DND-41 (cell line): ENCODE measurements at regions not wholly inside any gene's neighbourhood (a gene's known extent, or its start where the extent isn't known, plus 50 kb on each side); places are given as distances from the start of the nearest gene placed in this dataset.

Experiments used
- ATAC-seq: fragments of 200-7000 bp; cut with Tn5 transposase; 3 replicates; pipeline ENCODE4 v1.9.1; 2021; ENCODE audit warnings: low read depth; ENCODE audit not compliant: insufficient read depth
- DNase-seq: peaks from one replicate; pipeline ENCODE4 v3.0.0-alpha.2; 2020
- H2AFZ ChIP-seq: 2 replicates; pipeline ENCODE4 v1.6.0; 2012; ENCODE audit warnings: low read depth, low read length
- H3K27ac ChIP-seq: 2 replicates; pipeline ENCODE4 v1.5.1; 2012; ENCODE audit warnings: low read length, inconsistent platforms
- H3K27me3 ChIP-seq: fragments of 200-600 bp; sonication (generic); 2 replicates; pipeline ENCODE4 v1.6.0; 2012; ENCODE audit warnings: low read length, mild to moderate bottlenecking, inconsistent platforms; ENCODE audit not compliant: insufficient read depth, poor library complexity
- H3K36me3 ChIP-seq: 2 replicates; pipeline ENCODE4 v1.5.1; 2012; ENCODE audit warnings: low read length, inconsistent platforms; ENCODE audit not compliant: insufficient read depth
- H3K4me1 ChIP-seq: 2 replicates; pipeline ENCODE4 v1.5.1; 2012; ENCODE audit warnings: mild to moderate bottlenecking, low read length; ENCODE audit not compliant: insufficient read depth
- H3K4me2 ChIP-seq: 2 replicates; pipeline ENCODE4 v1.6.0; 2012; ENCODE audit warnings: mild to moderate bottlenecking, moderate library complexity, low read length, inconsistent platforms; ENCODE audit not compliant: insufficient read depth
- H3K4me3 ChIP-seq, 2 experiments: fragments of 200-600 bp in 1 of 2; shearing (Covaris generic) in 1 of 2; 2 replicates each; pipeline ENCODE4 v1.5.1; 2012 to 2016; ENCODE audit warnings: inconsistent platforms in 2 of 2, low read length in 2 of 2, mild to moderate bottlenecking in 2 of 2, low read depth in 1 of 2, moderate library complexity in 1 of 2
- H3K79me2 ChIP-seq: 2 replicates; pipeline ENCODE4 v1.6.0; 2012; ENCODE audit warnings: low read length, inconsistent platforms; ENCODE audit not compliant: insufficient read depth
- H3K9ac ChIP-seq: 2 replicates; pipeline ENCODE4 v1.6.0; 2012; ENCODE audit warnings: low read depth, mild to moderate bottlenecking, inconsistent platforms, low read length, moderate library complexity
- H3K9me3 ChIP-seq: 2 replicates; pipeline ENCODE4 v1.5.1; 2012; ENCODE audit warnings: low read length, moderate library complexity, mild to moderate bottlenecking, inconsistent platforms; ENCODE audit not compliant: insufficient read depth, severe bottlenecking
- H4K20me1 ChIP-seq: 2 replicates; pipeline ENCODE4 v1.6.0; 2012; ENCODE audit warnings: low read length; ENCODE audit not compliant: insufficient read depth
- EZH2 ChIP-seq: IDR thresholded peaks from 3 replicates; pipeline ENCODE4 v1.6.1; 2012; ENCODE audit warnings: borderline replicate concordance, low read depth, mild to moderate bottlenecking, moderate library complexity, low read length, inconsistent platforms; ENCODE audit not compliant: severe bottlenecking
- TF ChIP-seq, protein P1 (sequence below): IDR thresholded peaks from 2 replicates; pipeline ENCODE4 v1.5.1; 2012; ENCODE audit warnings: borderline replicate concordance, low read length, moderate library complexity, mild to moderate bottlenecking; ENCODE audit not compliant: poor library complexity, severe bottlenecking; ENCODE audit errors: extremely low read depth

DNA sequence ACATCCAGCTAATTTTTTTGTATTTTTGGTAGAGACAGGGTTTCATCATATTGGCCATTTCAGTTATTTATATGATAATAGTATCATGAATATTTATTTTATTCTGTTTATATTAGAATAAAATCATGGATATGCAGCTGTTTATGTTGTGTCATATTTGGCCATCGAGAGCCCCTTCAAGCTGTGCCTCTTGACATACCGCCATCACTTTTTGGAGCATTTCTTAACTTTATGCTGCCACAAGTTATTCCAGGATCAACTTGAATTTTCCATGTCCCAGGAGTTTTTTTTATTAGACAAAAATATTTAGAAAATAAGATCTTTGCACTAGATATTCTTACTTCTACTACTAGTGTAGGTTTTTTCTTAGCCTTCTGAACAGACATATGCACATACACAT is 1067.0 kb upstream of the LRRTM3 start:
- TF ChIP-seq, protein P1, sequence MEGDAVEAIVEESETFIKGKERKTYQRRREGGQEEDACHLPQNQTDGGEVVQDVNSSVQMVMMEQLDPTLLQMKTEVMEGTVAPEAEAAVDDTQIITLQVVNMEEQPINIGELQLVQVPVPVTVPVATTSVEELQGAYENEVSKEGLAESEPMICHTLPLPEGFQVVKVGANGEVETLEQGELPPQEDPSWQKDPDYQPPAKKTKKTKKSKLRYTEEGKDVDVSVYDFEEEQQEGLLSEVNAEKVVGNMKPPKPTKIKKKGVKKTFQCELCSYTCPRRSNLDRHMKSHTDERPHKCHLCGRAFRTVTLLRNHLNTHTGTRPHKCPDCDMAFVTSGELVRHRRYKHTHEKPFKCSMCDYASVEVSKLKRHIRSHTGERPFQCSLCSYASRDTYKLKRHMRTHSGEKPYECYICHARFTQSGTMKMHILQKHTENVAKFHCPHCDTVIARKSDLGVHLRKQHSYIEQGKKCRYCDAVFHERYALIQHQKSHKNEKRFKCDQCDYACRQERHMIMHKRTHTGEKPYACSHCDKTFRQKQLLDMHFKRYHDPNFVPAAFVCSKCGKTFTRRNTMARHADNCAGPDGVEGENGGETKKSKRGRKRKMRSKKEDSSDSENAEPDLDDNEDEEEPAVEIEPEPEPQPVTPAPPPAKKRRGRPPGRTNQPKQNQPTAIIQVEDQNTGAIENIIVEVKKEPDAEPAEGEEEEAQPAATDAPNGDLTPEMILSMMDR, result no peak
- TF ChIP-seq EZH2, result no peak
- Histone ChIP-seq H3K4me3 (no peak overlapping the region), H3K4me1 (no peaks in the 10 kb centered on the region), H3K9me3 (no peaks in the 10 kb centered on the region), H2AFZ (no peak overlapping the region), H3K27ac (no peak overlapping the region), H3K79me2 (no peaks in the 10 kb centered on the region), H3K36me3 (no peaks in the 10 kb centered on the region), H3K4me2 (no peak overlapping the region), H4K20me1 (no peaks in the 10 kb centered on the region), H3K27me3 (no peaks in the 10 kb centered on the region), H3K9ac (no peak overlapping the region)
- ATAC-seq, result no peak
- DNase-seq, result no peak

DNA sequence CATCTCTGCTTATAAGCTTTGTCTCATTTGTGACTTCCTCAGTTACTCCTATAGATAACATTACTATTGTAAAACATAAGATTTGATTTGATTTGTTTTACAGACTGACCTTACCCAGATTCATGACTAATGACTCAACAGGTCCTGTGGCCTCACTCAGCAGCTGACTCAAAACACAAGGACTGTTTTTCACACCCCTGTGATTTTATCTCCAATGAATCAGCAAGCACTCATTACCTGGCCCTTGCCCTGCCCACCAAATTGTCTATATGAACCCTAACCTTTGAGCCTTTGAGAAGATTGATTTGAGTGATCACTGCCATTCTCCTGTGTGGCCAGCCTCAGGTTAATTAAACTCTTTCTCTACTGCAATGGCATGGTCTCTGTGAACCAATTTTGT is 1064.6 kb upstream of the LRRTM3 start:
- Histone ChIP-seq H3K4me2 (no peak overlapping the region), H3K9ac (no peak overlapping the region), H3K36me3 (no peaks in the 10 kb centered on the region), H3K4me3 (no peak overlapping the region), H3K4me1 (no peaks in the 10 kb centered on the region), H3K9me3 (no peaks in the 10 kb centered on the region), H3K27me3 (no peaks in the 10 kb centered on the region), H3K79me2 (no peaks in the 10 kb centered on the region), H2AFZ (no peak overlapping the region), H4K20me1 (no peaks in the 10 kb centered on the region), H3K27ac (no peak overlapping the region)
- no peak for ATAC-seq
- no peak for TF ChIP-seq EZH2
- TF ChIP-seq, protein P1, result no peak
- DNase-seq, result no peak
